ENCODE measurements at regions not wholly inside any gene's neighbourhood (a gene's known extent, or its start where the extent isn't known, plus 50 kb on each side); places are given as distances from the start of the nearest gene placed in this dataset.

GRCh38 chr20:7523288-7523687 lies 417.0 kb downstream of the HAO1 start:
- no peak for TF ChIP-seq TAF1 (IDR thresholded peaks at IDR 0.05; ENCODE audit: low read depth)
- no peak for TF ChIP-seq YY1 (IDR thresholded peaks at IDR 0.05; ENCODE audit: low read depth)
- TF ChIP-seq CREB1 (IDR thresholded peaks at IDR 0.05; ENCODE audit: low read depth) = no peak
- TF ChIP-seq USF1 (IDR thresholded peaks at IDR 0.05) = no peak
- TF ChIP-seq EGR1 (IDR thresholded peaks at IDR 0.05) = no peak
- TF ChIP-seq REST (IDR thresholded peaks at IDR 0.05; ENCODE audit: low read depth) = no peak
- TF ChIP-seq CEBPB (IDR thresholded peaks at IDR 0.05) = no peak
- no peak for TF ChIP-seq EP300 (IDR thresholded peaks at IDR 0.05; ENCODE audit: borderline replicate concordance)
- no peak for TF ChIP-seq MAX (IDR thresholded peaks at IDR 0.05)
- no peak for TF ChIP-seq TEAD4 (IDR thresholded peaks at IDR 0.05)
- no peak for TF ChIP-seq ZBTB7A (IDR thresholded peaks at IDR 0.05; ENCODE audit: low read depth)
- TF ChIP-seq NFIC (IDR thresholded peaks at IDR 0.05) = no peak
